ENCODE measurements at regions not wholly inside any gene's neighbourhood (a gene's known extent, or its start where the extent isn't known, plus 50 kb on each side); places are given as distances from the start of the nearest gene placed in this dataset.

DNA sequence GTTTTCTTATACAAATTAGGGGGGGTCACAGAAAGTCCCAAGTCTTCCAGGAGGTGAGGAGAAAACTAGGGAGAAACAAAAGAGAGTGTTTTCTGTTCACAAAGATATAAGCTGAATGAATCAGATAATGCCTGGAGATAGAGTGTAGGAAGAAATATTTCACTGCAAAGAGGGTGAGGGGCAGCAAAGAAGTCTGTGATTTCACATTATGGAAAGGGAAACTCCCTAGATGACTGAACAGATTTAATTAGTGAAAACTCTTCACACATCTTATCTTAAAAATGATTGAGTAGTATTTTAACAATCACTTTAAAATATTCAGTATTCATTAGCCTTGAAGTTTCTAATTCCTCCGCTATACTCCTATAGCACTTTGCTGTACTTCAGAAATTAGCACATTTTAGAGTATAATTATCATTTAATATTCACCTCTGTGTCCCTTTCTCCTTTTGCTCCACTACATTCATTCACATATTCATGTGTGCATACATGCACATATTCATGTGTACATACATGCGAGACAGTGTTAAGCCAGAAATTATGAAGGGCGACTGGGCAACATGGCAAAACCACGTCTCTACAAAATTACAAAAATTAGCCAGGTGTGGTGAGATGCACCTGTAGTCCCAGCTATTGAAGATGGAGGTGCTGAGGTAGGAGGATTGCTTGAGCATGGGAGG lies 332.2 kb downstream of the HTR1A start:
- TF ChIP-seq, protein P1, sequence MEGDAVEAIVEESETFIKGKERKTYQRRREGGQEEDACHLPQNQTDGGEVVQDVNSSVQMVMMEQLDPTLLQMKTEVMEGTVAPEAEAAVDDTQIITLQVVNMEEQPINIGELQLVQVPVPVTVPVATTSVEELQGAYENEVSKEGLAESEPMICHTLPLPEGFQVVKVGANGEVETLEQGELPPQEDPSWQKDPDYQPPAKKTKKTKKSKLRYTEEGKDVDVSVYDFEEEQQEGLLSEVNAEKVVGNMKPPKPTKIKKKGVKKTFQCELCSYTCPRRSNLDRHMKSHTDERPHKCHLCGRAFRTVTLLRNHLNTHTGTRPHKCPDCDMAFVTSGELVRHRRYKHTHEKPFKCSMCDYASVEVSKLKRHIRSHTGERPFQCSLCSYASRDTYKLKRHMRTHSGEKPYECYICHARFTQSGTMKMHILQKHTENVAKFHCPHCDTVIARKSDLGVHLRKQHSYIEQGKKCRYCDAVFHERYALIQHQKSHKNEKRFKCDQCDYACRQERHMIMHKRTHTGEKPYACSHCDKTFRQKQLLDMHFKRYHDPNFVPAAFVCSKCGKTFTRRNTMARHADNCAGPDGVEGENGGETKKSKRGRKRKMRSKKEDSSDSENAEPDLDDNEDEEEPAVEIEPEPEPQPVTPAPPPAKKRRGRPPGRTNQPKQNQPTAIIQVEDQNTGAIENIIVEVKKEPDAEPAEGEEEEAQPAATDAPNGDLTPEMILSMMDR (conservative IDR thresholded peaks at IDR 0.05; ENCODE audit: low read length), result no peak
- TF ChIP-seq EZH2phosphoT487 (IDR thresholded peaks at IDR 0.05; ENCODE audit: borderline replicate concordance, low read depth, low read length), result no peak
